ENCODE measurements at regions not wholly inside any gene's neighbourhood (a gene's known extent, or its start where the extent isn't known, plus 50 kb on each side); places are given as distances from the start of the nearest gene placed in this dataset.

- DNase-seq, result no peak
- no peak overlapping the region for H3K4me3 ChIP-seq (ENCODE audit: low read length)
- no peaks in the 10 kb centered on the region for H3K27me3 ChIP-seq (ENCODE audit: control insufficient read depth, insufficient read depth, low read length, poor library complexity, severe bottlenecking)
- Mint-ChIP-seq H3K9me3 (peaks cover 10% of the 10 kb centered on the region), H3K27ac (no peak overlapping the region), H3K4me1 (no peaks in the 10 kb centered on the region), H3K27me3 (ENCODE audit: insufficient read depth) (peaks cover 5% of the 10 kb centered on the region), H3K36me3 (ENCODE audit: low read depth) (no peaks in the 10 kb centered on the region), H3K4me3 (no peak overlapping the region)
- 100% methylated on average over 1 of the region's 1 CpG; no CpG with 5 or more reads in 1 of the 2 experiments for WGBS, 2 experiments (ENCODE audit: insufficient coverage in 1 of 2, insufficient read length in 1 of 2)
- no peak for TF ChIP-seq CTCF (conservative IDR thresholded peaks at IDR 0.05)
- no peaks in the 10 kb centered on the region for H3K4me1 ChIP-seq (ENCODE audit: control insufficient read depth, insufficient read depth, low read length)
- H3K9me3 ChIP-seq (ENCODE audit: control insufficient read depth, low read length), result no peaks in the 10 kb centered on the region
- no peak overlapping the region for H3K27ac ChIP-seq (ENCODE audit: low read depth, low read length)
- no peaks in the 10 kb centered on the region for H3K36me3 ChIP-seq (ENCODE audit: control insufficient read depth, insufficient read depth, low read length)
- H3K9ac ChIP-seq (ENCODE audit: extremely low read depth, low read length, poor library complexity, severe bottlenecking), result no peak overlapping the region
These were observed 53.3 kb downstream of the C7orf25 start for GRCh38 chr7:42858570-42858969.

GRCh38 chr7:42856605-42856987, 55.3 kb downstream of the C7orf25 start:
- Mint-ChIP-seq H3K4me3 (peak overlapping the region; percentile 24), H3K27me3 (ENCODE audit: insufficient read depth) (peaks cover 5% of the 10 kb centered on the region), H3K27ac (no peak overlapping the region), H3K4me1 (no peaks in the 10 kb centered on the region), H3K9me3 (no peaks in the 10 kb centered on the region), H3K36me3 (ENCODE audit: low read depth) (no peaks in the 10 kb centered on the region)
- no peak for TF ChIP-seq CTCF (conservative IDR thresholded peaks at IDR 0.05)
- no peak overlapping the region for H3K4me3 ChIP-seq (ENCODE audit: low read length)
- no peaks in the 10 kb centered on the region for H3K9me3 ChIP-seq (ENCODE audit: control insufficient read depth, low read length)
- H3K9ac ChIP-seq (ENCODE audit: extremely low read depth, low read length, poor library complexity, severe bottlenecking), result no peak overlapping the region
- no peaks in the 10 kb centered on the region for H3K27me3 ChIP-seq (ENCODE audit: control insufficient read depth, insufficient read depth, low read length, poor library complexity, severe bottlenecking)
- no peaks in the 10 kb centered on the region for H3K36me3 ChIP-seq (ENCODE audit: control insufficient read depth, insufficient read depth, low read length)
- no peak for DNase-seq
- no peak overlapping the region for H3K27ac ChIP-seq (ENCODE audit: low read depth, low read length)
- 95 to 98% methylated on average over 12 to 19 of the region's 19 CpGs for WGBS, 2 experiments (ENCODE audit: insufficient coverage in 1 of 2, insufficient read length in 1 of 2)
- no peaks in the 10 kb centered on the region for H3K4me1 ChIP-seq (ENCODE audit: control insufficient read depth, insufficient read depth, low read length)

- no peak for TF ChIP-seq CTCF (conservative IDR thresholded peaks at IDR 0.05)
- Mint-ChIP-seq H3K4me3 (no peak overlapping the region), H3K27me3 (ENCODE audit: insufficient read depth) (peaks cover 5% of the 10 kb centered on the region), H3K36me3 (ENCODE audit: low read depth) (no peaks in the 10 kb centered on the region), H3K4me1 (no peaks in the 10 kb centered on the region), H3K27ac (no peak overlapping the region), H3K9me3 (no peaks in the 10 kb centered on the region)
- Histone ChIP-seq H3K4me3 (ENCODE audit: low read length) (no peak overlapping the region), H3K4me1 (ENCODE audit: control insufficient read depth, insufficient read depth, low read length) (no peaks in the 10 kb centered on the region), H3K9me3 (ENCODE audit: control insufficient read depth, low read length) (no peaks in the 10 kb centered on the region), H3K27ac (ENCODE audit: low read depth, low read length) (no peak overlapping the region), H3K27me3 (ENCODE audit: control insufficient read depth, insufficient read depth, low read length, poor library complexity, severe bottlenecking) (no peaks in the 10 kb centered on the region), H3K9ac (ENCODE audit: extremely low read depth, low read length, poor library complexity, severe bottlenecking) (no peak overlapping the region), H3K36me3 (ENCODE audit: control insufficient read depth, insufficient read depth, low read length) (no peaks in the 10 kb centered on the region)
- no peak for DNase-seq
- WGBS, 2 experiments (ENCODE audit: insufficient coverage in 1 of 2, insufficient read length in 1 of 2), result 89 to 97% methylated on average over 4 to 11 of the region's 11 CpGs
These were observed 57.2 kb downstream of the C7orf25 start for GRCh38 chr7:42854571-42855118.

All from endodermal cell (in vitro differentiated cells).